ENCODE measurements at regions not wholly inside any gene's neighbourhood (a gene's known extent, or its start where the extent isn't known, plus 50 kb on each side); places are given as distances from the start of the nearest gene placed in this dataset.

DNA sequence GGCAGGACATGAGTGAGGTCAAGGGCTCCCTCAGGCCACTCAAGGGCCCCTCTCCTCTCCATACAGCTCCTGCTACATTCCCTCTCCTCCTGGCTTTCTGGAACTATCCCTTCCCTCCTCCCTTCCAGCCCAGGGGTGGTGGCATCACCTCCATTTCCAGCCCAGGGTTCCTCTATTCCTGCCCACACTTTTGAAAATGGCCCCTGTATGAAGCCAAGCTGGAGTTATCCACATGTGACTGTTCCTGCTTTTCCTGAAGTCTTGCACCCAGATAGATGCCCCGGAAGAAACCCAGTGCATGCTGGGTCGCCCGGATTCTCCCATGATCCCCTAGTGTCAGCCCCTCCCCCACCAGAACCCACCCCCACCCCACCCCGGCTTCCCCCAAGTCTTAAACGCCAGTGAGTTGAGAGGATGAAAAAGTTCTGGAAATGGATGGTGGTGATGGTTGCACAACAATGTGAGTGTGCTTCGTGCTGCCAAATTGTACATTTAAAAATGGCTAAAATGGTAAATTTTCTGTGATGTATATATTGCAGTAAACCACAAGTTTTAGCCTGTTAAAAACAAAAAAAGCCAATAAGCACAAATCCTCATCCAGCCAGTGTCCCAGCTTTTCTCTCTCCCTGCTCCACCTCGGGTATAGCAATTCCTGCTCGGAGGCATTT, 136.9 kb downstream of the SCARB1 start:
- DNase-seq (ENCODE audit: low spot score): no peak

DNA sequence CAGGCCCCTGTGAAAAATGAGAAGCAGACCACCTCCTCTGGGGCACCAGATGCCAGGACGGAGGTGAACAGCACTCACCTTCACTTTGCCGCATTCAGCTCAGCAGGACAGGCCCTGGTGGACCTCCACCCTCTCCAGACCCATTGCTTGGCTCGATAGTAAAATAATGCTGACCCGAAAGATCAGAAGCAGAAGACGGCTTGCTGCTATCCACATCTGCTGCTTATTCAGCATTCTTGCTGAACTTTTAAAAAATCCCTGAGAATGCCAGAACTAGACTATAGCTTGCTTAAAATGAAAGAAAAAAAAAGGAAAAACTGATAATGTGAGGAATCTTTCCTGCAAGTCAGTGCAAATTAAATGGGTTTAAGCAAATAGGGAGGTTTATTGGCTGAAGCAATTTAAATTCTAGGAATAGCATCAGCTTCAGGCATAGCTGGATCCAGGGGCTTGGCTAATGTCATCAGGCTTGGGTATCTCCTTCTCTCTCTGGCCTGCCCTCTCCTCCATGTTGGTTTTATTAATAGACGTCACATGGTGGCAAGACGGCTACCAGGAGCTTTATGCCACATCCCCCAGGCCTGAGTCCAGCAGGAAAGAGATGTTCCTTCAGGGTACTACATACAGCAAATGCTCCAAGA, 137.9 kb downstream of the SCARB1 start:
- no peak for DNase-seq (ENCODE audit: low spot score)

DNA sequence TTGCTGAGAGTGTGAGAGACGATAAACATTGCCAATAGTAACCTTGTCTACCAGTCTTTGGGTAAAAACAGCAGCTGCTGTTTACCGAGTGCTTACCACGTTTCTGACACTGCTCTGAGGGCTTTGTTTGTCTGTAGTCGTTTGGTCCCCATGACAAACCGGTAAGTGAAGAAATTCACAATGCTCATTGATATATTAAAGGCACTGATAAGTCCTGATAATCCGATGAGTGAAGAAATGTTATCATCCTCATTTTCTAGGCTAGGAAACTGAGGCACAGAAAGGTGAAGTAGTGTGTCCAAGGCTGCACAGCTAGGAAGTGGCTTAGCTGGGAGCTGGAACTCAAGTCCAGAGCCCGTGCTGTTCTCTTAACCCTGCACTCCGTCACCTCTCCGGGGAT, 138.6 kb downstream of the SCARB1 start:
- no peak for DNase-seq (ENCODE audit: low spot score)

DNA sequence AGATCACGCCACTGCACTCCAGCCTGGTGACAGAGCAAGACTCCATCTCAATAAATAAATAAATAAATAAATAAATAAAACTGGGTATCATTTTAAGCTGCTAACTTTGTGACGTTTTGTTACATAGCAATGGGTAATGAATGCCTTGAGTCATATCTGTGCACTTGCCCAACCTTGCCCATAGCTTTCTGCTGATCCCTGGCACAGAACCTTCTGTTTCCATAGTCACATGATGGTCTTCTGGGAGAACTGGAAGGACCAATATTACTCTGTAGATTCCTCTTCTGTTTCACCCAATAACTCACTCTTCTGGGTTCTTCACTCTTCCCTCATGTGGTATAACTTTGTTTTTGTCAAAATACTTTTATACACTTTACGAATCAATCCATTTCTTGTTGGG, 140.8 kb downstream of the SCARB1 start:
- no peak for DNase-seq (ENCODE audit: low spot score)

DNA sequence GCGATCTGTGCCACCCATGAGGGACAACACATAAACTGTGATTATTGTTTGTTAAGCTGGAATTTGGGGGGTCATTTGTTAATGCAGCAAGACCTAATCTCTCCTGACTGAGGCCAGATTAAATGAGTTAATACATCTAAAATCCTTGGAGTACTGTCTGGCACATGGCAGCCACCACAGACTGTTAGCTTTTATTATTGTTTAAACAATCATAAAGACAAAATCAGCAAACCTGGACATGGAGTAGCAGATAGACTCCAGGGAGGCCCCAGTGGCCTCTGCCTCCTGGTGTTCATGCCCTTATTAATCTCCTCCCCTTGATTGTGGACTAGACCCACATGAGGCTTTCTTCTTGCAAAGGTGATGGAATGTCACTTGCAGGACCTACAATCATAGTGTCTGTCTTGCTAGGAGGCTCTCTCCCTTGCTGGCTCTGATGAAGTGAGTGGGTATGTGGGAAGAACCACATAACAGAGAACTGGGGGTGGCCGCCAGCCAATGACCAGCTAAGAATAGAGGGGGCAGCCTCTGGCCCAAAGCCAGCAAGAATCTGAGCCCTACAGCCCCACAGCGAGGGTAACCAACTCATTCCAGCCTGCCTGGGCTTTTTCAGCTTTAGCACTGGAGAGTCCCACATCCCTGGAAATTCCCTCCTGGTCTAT, 142.0 kb downstream of the SCARB1 start:
- DNase-seq (ENCODE audit: low spot score): no peak

DNA sequence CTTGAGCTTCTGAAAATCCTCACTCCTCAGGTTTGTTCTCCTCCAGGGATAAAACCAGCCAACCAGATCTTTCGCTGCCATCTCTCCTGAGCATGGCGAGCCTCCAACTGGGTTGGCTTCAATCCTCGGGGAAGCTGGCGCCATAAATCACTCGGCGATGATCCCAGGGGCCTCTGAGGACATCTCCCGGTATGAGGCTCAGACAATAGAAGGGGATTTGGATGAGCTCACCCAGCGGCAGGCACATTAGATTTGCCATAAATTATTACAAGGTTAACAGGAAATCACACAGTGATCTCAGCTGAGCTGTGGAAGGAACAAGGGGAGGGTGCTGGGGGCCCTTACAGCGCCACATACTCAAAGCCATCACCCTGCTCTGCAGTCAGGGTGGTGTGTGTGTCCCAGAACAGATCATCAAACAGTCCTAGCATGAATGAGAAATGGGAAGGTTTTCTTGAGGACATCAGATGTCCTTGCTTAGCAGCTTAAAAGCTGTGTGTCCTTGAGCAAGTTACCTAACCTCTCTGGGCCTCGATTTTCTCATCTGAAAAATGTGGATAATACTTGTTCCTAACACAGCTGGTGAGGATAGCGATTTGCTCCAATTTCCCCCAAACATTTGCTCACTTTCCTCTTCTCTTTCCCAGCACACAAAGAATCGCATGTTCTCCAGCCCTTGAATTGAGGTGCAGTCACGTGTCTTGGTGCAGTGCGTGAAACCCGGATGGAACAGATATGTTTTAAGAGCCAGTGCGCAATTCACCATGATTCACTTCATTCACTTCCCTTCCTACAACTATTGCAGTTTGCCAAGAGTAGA, 142.8 kb downstream of the SCARB1 start:
- peak; percentile 63 for DNase-seq (ENCODE audit: low spot score)

DNA sequence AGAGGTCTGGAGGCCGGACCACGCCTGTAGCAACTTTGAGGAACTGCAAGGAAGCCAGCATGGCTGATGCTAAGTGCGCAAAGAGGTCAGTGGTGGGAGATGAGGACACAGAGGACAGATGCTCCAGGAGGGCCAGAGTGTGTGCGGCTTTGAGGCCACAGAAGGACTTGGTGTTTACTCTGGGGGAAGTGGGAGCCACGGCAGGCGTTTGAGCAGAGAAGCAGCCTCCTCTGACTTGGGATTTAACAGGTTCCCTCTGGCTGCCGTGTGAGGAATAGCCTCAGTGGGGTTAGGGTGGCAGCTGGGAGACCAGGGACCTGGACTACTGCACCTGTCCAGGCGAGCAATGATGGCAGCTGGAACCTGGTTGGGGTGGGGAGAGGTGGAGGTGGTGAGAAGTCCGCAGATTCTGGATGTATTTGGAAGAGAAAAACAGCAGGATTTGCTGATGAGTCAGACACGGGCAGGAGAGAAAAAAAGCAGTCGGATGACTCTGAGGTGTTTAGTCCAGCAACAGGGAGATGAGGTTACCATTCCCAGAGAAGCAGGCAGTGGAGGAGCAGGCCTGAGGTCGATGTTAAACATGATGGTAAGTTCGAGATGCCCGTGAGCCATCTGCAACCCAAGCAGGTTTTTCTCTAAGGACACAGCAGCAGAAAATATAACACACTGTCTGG, 143.5 kb downstream of the SCARB1 start:
- peak; percentile 68 for DNase-seq (ENCODE audit: low spot score)

DNA sequence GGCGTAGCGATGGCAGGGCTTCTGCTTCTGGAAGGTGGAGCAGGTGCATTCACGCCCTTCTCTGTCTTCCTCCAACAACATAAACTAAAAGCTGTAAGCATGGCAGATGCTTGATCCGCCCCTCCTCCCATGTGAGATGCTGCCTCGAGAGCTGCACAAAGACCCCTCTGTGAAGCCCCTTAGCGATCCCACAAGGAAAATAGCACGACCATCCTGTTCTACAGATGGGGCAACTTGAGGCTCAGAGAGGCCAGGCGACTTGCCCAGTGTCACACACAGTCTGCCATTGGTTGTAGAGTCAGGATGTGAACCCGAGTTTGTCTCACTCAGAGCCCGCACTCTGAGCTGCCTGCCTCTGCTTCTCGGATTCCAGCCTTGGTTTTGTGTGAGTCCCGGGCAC, 144.4 kb downstream of the SCARB1 start:
- DNase-seq (ENCODE audit: low spot score): no peak

DNA sequence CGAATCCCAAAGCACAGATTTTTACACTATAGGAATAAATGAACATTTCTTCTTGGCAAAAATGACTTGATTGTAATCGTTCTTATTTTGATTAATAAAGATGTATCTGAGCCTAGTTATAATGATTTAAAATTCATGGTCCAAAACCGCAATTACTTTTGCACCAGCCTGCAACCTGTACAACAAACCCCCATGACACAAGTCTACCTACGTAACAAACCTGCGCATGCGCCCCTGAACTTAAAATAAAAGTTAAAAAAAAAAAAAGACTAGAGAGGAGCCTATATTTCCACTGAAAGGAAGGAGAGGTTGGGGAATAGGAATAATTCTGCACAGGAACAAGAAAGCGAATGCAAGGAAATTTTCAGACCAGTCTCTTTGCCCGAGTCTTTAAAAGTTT, 145.2 kb downstream of the SCARB1 start:
- DNase-seq (ENCODE audit: low spot score): no peak

DNA sequence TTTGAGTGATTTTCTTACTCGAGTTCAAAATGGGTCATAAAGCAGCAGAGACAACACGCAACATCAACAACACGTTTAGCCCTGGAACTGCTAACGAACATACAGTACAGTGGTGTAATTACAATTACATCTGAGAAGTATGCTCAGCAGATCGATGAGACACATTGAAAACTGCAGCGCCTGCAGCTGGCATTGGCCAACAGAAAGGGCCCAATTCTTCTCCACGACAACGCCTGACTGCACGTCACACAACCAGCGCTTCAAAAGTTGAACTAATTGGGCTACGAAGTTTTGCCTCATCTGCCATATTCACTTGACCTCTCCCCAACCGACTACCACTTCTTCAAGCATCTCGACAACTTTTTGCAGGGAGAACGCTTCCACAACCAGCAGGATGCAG, 145.6 kb downstream of the SCARB1 start:
- DNase-seq (ENCODE audit: low spot score): no peak

DNA sequence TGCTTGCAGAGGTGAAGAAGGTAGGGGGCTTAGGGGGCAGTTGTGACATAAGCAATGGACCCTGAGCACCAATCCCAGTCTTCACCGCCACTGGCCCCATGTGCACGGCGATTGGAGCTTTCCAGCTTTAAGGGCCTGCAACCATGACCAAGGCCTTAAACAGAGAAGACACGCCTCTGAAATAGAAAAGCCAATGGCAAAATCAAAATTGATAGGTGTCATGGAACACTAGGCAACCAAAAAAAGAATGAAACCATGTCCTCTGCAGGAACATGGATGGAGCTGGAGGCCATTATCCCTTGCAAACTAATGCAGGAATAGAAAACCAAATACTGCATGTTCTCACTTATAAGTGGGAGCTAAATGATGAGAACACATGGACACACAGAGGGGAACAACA, 146.3 kb downstream of the SCARB1 start:
- no peak for DNase-seq (ENCODE audit: low spot score)

DNA sequence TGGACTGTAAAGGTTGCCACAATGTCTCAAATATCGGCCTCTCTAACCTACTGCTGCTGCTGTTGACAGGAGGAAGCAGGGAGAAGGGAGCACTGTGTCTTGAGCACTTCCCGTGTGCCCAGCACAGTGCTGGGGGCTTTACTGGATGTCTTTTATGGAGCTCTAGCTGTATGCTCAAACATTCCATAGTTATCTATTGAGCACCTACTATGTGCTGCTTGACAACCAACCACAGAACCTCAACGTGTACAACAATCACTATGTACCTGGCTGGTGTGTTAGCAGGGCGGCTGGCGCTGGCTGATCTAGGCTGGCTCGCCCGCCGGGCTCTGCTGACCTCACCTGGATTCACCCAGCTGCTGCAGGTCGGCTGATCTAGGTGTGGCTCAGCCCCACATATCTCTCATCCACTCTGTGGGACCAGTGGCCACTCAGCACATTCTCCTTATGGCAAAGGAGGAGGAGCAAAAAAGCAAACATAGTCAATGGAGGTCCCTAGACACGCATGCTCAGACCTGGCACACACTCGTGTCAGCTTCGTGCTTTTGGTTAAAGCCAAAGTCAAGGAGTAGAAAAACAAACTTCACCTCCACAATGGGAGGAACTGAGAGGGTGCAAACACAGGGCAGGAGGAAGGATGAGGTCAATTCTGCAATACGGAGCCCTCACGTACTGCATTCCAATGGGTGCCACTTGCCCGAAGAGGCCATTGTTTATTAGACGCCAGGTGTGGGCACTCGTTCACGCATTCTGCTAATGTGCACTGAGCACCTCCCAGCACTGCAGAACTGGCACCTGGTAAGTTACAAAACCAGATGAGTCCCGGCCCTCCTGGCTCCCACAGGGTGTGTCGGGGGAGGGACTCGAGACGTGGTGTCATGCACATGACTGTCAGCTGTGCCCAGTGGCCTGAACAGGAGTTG, 147.2 kb downstream of the SCARB1 start:
- no peak for DNase-seq (ENCODE audit: low spot score)

DNA sequence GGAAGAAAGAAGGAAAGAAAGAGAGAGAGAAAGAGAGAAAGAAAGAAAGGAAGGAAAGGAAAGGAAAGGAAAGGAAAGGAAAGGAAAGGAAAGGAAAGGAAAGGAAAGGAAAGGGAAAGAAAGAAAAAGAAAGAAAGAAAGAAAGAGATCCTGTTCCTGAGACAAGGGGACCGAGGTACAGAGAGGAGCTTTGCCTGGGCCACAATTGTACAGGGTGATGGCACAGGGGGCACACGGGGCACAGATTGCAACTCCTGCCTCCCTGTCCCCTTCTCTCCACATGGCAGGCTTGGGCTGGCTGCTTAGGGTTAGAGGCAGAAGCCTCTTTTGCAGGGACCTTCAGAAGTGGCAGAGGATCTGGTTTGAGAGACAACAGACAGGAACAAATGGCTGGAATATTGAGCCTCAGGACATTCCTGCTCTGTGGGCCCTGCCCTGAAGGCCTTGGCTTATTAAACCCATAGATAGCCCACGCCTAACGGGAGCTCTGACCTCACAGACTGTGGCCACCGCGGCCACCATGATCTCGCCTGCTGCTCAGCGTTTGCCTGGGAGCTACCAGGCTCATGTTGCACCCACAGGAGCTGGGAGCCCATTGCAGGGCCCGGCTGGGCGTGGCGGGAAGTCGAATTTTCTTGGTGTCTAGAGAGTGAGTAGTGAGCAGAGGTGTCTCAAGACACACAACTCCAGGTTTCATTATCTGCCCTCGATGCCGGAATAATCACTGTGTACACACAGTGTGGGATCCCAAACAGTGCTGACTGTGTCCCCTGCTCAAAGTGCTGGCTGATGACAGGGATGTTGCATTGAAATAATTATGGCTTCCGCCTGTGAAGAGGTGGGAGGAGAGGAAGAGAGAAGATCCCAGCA, 147.9 kb upstream of the NCOR2 start:
- DNase-seq (ENCODE audit: low spot score): peak; percentile 29

DNA sequence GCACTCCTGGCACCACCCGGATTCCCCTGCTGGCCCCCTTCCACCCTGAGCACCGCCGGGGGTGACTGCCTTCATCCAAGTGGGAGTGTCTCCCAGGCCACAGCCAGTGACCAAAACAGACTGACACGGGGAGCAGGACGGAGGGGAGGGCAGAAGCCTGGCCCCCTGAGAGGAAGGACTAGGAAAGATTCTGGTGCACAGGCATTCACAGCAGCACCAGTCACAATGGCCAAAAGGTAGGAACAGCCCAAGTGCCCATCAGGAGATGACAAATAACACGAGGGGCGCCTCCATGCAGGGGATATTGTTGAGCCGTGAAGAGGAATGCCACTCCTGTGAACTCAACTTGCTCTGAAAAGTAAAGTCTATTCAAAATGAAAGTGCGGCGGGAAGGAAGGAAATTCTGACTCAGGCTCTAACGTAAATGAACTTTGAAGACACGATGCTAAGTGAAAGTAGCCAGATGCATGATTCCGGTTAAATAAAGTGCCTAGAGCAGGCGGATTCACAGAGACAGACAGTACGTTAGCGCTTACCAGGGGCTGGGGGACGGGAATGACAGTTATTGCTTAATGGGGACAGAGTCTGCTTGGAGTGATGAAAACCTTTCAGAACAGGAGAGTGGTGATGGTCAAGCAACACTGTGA, 146.1 kb upstream of the NCOR2 start:
- DNase-seq (ENCODE audit: low spot score): no peak

DNA sequence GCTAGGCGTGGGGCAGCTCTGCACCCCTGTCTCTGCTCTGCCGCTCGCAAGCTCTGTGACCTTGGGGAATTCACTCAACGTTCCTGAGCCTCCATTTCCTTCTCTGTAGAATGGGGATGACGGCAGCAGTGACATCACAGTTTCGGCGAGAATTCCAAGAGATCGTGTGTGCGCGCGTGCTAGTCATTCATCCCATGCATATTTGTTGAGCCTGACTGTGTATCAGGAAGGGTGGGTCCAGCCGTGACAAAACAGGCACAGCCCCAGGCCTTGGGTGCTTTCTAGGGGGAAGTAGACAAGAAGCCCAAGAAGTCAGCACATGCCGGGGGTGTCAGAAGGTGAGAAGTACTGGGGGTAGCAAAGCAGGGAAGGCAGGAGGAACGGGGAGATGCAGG, 145.6 kb upstream of the NCOR2 start:
- no peak for DNase-seq (ENCODE audit: low spot score)

DNA sequence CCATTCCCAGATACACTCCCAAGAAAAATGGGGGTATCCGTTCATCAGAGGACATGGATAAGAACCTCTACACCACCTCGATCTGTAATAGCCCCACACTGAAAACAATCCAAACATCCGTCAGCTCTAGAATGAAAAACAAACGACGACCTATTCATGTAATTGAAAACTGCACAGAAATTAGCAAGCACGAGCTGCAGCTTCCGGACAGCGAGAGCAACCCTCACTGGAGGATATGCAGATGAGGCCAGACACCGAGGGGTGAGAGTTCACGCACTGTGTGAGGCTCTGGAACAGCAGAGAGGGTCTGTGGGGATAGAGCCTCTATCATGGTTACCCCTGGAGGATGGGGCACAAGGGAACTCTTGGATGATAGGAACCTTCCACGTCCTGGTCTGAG, 143.9 kb upstream of the NCOR2 start:
- no peak for DNase-seq (ENCODE audit: low spot score)

DNA sequence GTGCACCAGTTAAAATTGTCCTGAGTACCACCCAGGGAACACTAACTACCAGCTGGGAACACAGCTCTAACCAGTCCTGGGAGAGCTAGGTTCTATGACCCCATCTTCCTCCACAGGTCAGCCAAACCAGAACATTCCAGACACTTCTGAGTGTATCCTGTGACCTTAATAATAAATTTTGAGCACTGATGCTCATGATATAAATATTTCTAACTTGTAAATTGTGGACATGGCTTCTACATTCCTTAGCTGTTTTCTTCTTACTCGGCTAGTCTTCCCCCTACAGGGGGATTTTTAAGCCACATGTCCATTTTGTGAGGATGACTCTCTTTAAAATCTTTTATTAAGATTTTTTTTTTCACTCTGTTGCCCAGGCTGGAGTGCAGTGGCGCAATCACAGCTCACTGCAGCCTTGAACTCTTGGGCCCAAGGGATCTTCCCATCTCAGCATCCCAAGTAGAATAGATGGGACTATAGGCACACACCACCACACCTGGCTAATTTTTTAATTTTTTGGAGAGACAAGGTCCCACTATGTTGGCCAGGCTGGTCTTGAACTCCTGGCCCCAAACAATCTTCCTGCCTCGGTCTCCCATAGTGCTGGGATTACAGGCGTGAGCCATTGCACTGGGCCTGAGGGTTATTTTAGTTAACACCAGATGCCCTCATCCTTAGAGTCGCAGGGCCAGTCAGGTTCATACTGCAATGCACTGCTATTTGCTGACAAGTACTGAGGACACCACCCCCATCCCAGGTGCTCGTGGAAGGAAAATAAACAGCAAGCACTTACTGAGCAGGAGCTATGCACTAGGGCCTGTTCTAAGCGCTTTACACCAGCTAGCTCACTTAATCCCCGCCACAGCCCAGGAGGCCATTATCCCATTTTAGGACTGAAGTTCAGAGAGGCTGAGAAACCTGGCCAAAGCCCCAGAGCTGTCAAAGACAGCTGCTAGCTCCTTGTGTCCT, 142.6 kb upstream of the NCOR2 start:
- peak; percentile 74 for DNase-seq (ENCODE audit: low spot score)

DNA sequence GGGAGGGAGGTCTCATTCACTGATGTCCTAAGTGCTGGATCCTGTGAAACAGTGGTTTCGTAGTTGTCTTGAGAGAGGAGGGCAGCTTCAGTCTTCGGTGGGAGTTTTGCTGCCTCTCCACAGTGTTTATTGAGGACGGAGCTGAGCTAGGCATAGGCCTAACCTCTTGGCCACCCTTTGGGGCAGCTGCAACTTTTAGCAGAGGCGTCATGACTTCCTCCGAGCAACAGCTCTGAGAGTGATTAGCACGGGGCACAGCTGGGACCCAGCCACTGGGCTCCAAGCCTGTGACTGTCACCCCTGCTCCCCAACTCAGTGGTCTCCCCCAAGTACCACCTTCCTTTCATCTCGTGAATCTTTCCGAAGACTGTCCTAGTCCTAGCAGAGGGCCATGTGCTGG, 139.9 kb upstream of the NCOR2 start:
- DNase-seq (ENCODE audit: low spot score): no peak

Data from AG20443 (cell line).